ENCODE measurements at regions not wholly inside any gene's neighbourhood (a gene's known extent, or its start where the extent isn't known, plus 50 kb on each side); places are given as distances from the start of the nearest gene placed in this dataset.

- no peaks in the 10 kb centered on the region for H3K9me3 Mint-ChIP-seq (ENCODE audit: low read depth)
- H3K36me3 Mint-ChIP-seq: no peaks in the 10 kb centered on the region
- H3K4me3 Mint-ChIP-seq: no peak overlapping the region
- no peaks in the 10 kb centered on the region for H3K4me1 Mint-ChIP-seq (ENCODE audit: low read depth)
- H3K27me3 Mint-ChIP-seq: no peaks in the 10 kb centered on the region
- H3K27ac Mint-ChIP-seq: no peak overlapping the region
These were observed 729.4 kb downstream of the EFNB2 start for GRCh38 chr13:105805892-105806627.

- H3K27ac Mint-ChIP-seq: no peak overlapping the region
- no peaks in the 10 kb centered on the region for H3K9me3 Mint-ChIP-seq (ENCODE audit: low read depth)
- H3K4me1 Mint-ChIP-seq (ENCODE audit: low read depth): no peaks in the 10 kb centered on the region
- no peaks in the 10 kb centered on the region for H3K27me3 Mint-ChIP-seq
- no peak overlapping the region for H3K4me3 Mint-ChIP-seq
- no peaks in the 10 kb centered on the region for H3K36me3 Mint-ChIP-seq
These were observed 730.8 kb downstream of the EFNB2 start for GRCh38 chr13:105804561-105805190.

GRCh38 chr13:105799155-105799554 is 736.3 kb downstream of the EFNB2 start:
- Mint-ChIP-seq H3K36me3 (no peaks in the 10 kb centered on the region), H3K4me1 (ENCODE audit: low read depth) (no peaks in the 10 kb centered on the region), H3K27ac (no peak overlapping the region), H3K27me3 (no peaks in the 10 kb centered on the region), H3K9me3 (ENCODE audit: low read depth) (no peaks in the 10 kb centered on the region), H3K4me3 (no peak overlapping the region)

- no peaks in the 10 kb centered on the region for H3K27me3 Mint-ChIP-seq
- H3K27ac Mint-ChIP-seq: no peak overlapping the region
- H3K9me3 Mint-ChIP-seq (ENCODE audit: low read depth): no peaks in the 10 kb centered on the region
- no peaks in the 10 kb centered on the region for H3K4me1 Mint-ChIP-seq (ENCODE audit: low read depth)
- H3K4me3 Mint-ChIP-seq: no peak overlapping the region
- H3K36me3 Mint-ChIP-seq: no peaks in the 10 kb centered on the region
These were observed 736.9 kb downstream of the EFNB2 start for GRCh38 chr13:105798541-105798940.

- Mint-ChIP-seq H3K27me3 (no peaks in the 10 kb centered on the region), H3K4me1 (ENCODE audit: low read depth) (no peaks in the 10 kb centered on the region), H3K4me3 (no peak overlapping the region), H3K36me3 (no peaks in the 10 kb centered on the region), H3K9me3 (ENCODE audit: low read depth) (no peaks in the 10 kb centered on the region), H3K27ac (no peak overlapping the region)
These were observed 739.4 kb downstream of the EFNB2 start for GRCh38 chr13:105796081-105796480.

- H3K9me3 Mint-ChIP-seq (ENCODE audit: low read depth): peaks cover 4% of the 10 kb centered on the region
- H3K4me1 Mint-ChIP-seq (ENCODE audit: low read depth): no peaks in the 10 kb centered on the region
- H3K27me3 Mint-ChIP-seq: no peaks in the 10 kb centered on the region
- no peak overlapping the region for H3K27ac Mint-ChIP-seq
- no peak overlapping the region for H3K4me3 Mint-ChIP-seq
- H3K36me3 Mint-ChIP-seq: no peaks in the 10 kb centered on the region
These were observed 744.5 kb downstream of the EFNB2 start for GRCh38 chr13:105790923-105791322.

- no peaks in the 10 kb centered on the region for H3K36me3 Mint-ChIP-seq
- no peak overlapping the region for H3K4me3 Mint-ChIP-seq
- H3K9me3 Mint-ChIP-seq (ENCODE audit: low read depth): peaks cover 4% of the 10 kb centered on the region
- H3K4me1 Mint-ChIP-seq (ENCODE audit: low read depth): no peaks in the 10 kb centered on the region
- no peaks in the 10 kb centered on the region for H3K27me3 Mint-ChIP-seq
- no peak overlapping the region for H3K27ac Mint-ChIP-seq
These were observed 746.9 kb downstream of the EFNB2 start for GRCh38 chr13:105788530-105788929.

GRCh38 chr13:105787632-105788031 is 747.8 kb downstream of the EFNB2 start:
- no peak overlapping the region for H3K27ac Mint-ChIP-seq
- no peak overlapping the region for H3K4me3 Mint-ChIP-seq
- peaks cover 4% of the 10 kb centered on the region for H3K9me3 Mint-ChIP-seq (ENCODE audit: low read depth)
- no peaks in the 10 kb centered on the region for H3K4me1 Mint-ChIP-seq (ENCODE audit: low read depth)
- no peaks in the 10 kb centered on the region for H3K36me3 Mint-ChIP-seq
- H3K27me3 Mint-ChIP-seq: no peaks in the 10 kb centered on the region

GRCh38 chr13:105785436-105785835 is 750.0 kb downstream of the EFNB2 start:
- Mint-ChIP-seq H3K4me3 (no peak overlapping the region), H3K36me3 (no peaks in the 10 kb centered on the region), H3K9me3 (ENCODE audit: low read depth) (peaks cover 4% of the 10 kb centered on the region), H3K27me3 (no peaks in the 10 kb centered on the region), H3K4me1 (ENCODE audit: low read depth) (no peaks in the 10 kb centered on the region), H3K27ac (no peak overlapping the region)

- Mint-ChIP-seq H3K27me3 (no peaks in the 10 kb centered on the region), H3K27ac (no peak overlapping the region), H3K9me3 (ENCODE audit: low read depth) (no peaks in the 10 kb centered on the region), H3K4me3 (no peak overlapping the region), H3K36me3 (no peaks in the 10 kb centered on the region), H3K4me1 (ENCODE audit: low read depth) (no peaks in the 10 kb centered on the region)
These were observed 752.2 kb downstream of the EFNB2 start for GRCh38 chr13:105783261-105783660.

GRCh38 chr13:105778196-105778595 is 757.3 kb downstream of the EFNB2 start:
- H3K4me3 Mint-ChIP-seq: no peak overlapping the region
- no peak overlapping the region for H3K27ac Mint-ChIP-seq
- H3K9me3 Mint-ChIP-seq (ENCODE audit: low read depth): no peaks in the 10 kb centered on the region
- no peaks in the 10 kb centered on the region for H3K36me3 Mint-ChIP-seq
- H3K27me3 Mint-ChIP-seq: no peaks in the 10 kb centered on the region
- no peaks in the 10 kb centered on the region for H3K4me1 Mint-ChIP-seq (ENCODE audit: low read depth)

GRCh38 chr13:105774739-105775460 is 760.6 kb downstream of the EFNB2 start:
- Mint-ChIP-seq H3K4me3 (no peak overlapping the region), H3K4me1 (ENCODE audit: low read depth) (no peaks in the 10 kb centered on the region), H3K27ac (no peak overlapping the region), H3K36me3 (no peaks in the 10 kb centered on the region), H3K27me3 (no peaks in the 10 kb centered on the region), H3K9me3 (ENCODE audit: low read depth) (no peaks in the 10 kb centered on the region)

- no peaks in the 10 kb centered on the region for H3K36me3 Mint-ChIP-seq
- no peaks in the 10 kb centered on the region for H3K4me1 Mint-ChIP-seq (ENCODE audit: low read depth)
- no peak overlapping the region for H3K4me3 Mint-ChIP-seq
- no peaks in the 10 kb centered on the region for H3K27me3 Mint-ChIP-seq
- H3K9me3 Mint-ChIP-seq (ENCODE audit: low read depth): no peaks in the 10 kb centered on the region
- H3K27ac Mint-ChIP-seq: no peak overlapping the region
These were observed 761.5 kb downstream of the EFNB2 start for GRCh38 chr13:105773863-105774538.

- Mint-ChIP-seq H3K27ac (no peak overlapping the region), H3K4me1 (ENCODE audit: low read depth) (no peaks in the 10 kb centered on the region), H3K36me3 (no peaks in the 10 kb centered on the region), H3K9me3 (ENCODE audit: low read depth) (no peaks in the 10 kb centered on the region), H3K4me3 (no peak overlapping the region), H3K27me3 (no peaks in the 10 kb centered on the region)
These were observed 762.2 kb downstream of the EFNB2 start for GRCh38 chr13:105773241-105773640.

- Mint-ChIP-seq H3K9me3 (ENCODE audit: low read depth) (no peaks in the 10 kb centered on the region), H3K4me1 (ENCODE audit: low read depth) (no peaks in the 10 kb centered on the region), H3K36me3 (no peaks in the 10 kb centered on the region), H3K27ac (no peak overlapping the region), H3K27me3 (no peaks in the 10 kb centered on the region), H3K4me3 (no peak overlapping the region)
These were observed 771.0 kb downstream of the EFNB2 start for GRCh38 chr13:105764486-105764885.
